Dedifferentiated amniotic fluid mesenchymal stem cell (primary cell): ENCODE measurements at regions not wholly inside any gene's neighbourhood (a gene's known extent, or its start where the extent isn't known, plus 50 kb on each side); places are given as distances from the start of the nearest gene placed in this dataset.
A peak's percentile ranks its signal among the peaks of the same experiment; 100 is the strongest.
"Not testable (repeated sequence)": the region's sequence is repeated elsewhere in the genome, so short reads cannot be mapped to it uniquely, and the experiment has no call there.

Source experiments
- DNase-seq: peaks from one replicate; pipeline ENCODE4 v3.0.0-alpha.2; 2016; ENCODE audit errors: extremely low spot score

- not testable (repeated sequence) for DNase-seq
These were observed 129.5 kb upstream of the PRKX start for GRCh38 chrX:3842822-3843521.

DNA sequence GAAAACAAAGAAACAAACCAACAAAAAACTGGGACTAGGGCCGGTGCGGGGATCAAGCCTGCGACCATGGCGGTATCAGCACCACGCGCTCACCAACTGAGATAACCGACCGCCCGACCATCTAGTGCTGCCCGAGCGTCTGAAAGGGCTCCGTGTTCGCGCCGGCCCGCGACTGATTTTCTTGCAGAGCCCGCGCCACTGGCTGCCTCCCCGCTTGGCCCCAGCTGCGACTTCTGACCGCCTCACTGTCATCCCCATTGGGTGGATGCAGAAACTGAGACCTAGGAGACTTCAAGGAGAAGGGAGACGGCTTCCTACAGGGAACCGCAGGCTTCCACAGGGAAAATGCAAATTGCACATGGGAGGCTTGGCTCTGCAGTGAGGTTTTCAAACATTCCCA, 125.3 kb upstream of the PRKX start:
- not testable (repeated sequence) for DNase-seq

DNA sequence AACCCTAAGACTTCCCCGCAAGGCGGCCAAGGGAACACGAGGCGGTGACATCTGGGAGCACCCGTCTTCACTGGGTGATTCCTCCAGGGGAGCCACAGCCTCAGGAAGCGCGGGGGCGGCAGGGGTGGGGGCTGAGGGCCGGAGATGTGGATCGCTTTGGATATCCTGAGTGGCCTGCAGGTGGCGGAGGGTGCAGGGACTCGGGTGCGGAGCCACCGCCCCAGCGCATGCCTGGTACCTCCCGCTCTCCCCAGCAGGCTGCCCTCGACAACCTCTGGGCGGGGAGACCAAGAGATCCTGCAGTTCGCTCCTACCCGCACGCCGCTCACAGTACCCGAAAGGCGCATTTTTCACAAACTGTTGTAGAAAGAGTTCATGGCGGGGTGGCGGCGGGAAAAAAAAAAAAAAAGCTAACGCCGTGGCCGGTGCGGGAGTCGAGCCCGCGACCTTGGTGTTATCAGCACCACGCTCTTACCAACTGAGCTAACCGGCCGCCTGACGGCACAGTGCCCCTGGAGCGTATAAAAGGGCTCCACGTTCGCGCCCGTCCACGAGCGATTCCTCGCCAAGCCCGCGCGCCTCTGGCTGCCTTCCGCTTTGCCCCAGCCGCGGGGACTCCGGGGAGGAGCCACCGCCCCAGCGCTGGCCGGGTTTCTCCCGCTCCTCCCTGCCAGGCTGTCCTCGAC, 124.7 kb upstream of the PRKX start:
- DNase-seq = not testable (repeated sequence)

- not testable (repeated sequence) for DNase-seq
These were observed 123.8 kb upstream of the PRKX start for GRCh38 chrX:3837211-3837610.

DNA sequence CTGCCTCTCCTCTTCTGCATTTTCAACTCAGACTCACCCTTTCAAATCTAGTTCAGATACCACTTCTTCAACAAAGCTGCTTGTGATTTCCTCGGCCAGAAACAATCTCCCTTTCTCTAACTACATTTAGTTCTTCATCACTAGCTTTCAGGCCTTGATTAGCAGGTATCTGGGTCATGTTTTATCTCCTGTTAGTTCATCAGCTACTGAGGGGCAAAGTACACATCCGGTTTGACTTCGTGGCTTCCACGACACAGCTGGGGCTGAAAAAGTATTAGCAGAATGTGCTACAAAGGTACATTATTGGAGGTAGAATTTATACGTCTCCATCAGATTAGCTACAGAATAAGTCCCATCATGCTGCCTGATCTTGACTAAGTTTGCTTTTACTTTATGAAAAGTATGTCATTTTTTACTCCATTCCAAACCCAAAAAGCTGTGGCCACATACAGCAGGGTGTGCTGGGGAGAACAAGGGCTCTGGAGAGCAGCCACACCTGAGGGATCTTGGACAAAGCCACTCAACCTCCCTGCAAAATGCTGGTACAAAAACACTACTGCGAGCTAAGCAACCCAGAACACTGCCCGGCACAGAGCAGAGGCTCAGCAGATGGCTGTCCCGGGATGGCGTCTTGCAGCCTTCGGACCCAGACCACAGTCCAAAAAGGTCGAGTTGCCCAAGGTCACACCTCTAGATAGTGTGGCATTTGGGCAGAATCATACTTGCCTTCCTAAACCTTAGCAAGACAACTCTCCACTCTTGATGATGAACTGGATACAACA, 120.5 kb upstream of the PRKX start:
- not testable (repeated sequence) for DNase-seq

GRCh38 chrX:3830020-3830419, 116.6 kb upstream of the PRKX start:
- not testable (repeated sequence) for DNase-seq

GRCh38 chrX:3829041-3829531, 115.6 kb upstream of the PRKX start:
- DNase-seq = not testable (repeated sequence)

GRCh38 chrX:3828378-3829040, 115.1 kb upstream of the PRKX start:
- DNase-seq = not testable (repeated sequence)

- DNase-seq = not testable (repeated sequence)
These were observed 110.6 kb upstream of the PRKX start for GRCh38 chrX:3824008-3824407.

GRCh38 chrX:3820167-3820566, 106.7 kb upstream of the PRKX start:
- peak; percentile 68 for DNase-seq

- DNase-seq = not testable (repeated sequence)
These were observed 104.0 kb upstream of the PRKX start for GRCh38 chrX:3817480-3817879.

- DNase-seq = no peak
These were observed 102.6 kb upstream of the PRKX start for GRCh38 chrX:3815896-3816664.

DNA sequence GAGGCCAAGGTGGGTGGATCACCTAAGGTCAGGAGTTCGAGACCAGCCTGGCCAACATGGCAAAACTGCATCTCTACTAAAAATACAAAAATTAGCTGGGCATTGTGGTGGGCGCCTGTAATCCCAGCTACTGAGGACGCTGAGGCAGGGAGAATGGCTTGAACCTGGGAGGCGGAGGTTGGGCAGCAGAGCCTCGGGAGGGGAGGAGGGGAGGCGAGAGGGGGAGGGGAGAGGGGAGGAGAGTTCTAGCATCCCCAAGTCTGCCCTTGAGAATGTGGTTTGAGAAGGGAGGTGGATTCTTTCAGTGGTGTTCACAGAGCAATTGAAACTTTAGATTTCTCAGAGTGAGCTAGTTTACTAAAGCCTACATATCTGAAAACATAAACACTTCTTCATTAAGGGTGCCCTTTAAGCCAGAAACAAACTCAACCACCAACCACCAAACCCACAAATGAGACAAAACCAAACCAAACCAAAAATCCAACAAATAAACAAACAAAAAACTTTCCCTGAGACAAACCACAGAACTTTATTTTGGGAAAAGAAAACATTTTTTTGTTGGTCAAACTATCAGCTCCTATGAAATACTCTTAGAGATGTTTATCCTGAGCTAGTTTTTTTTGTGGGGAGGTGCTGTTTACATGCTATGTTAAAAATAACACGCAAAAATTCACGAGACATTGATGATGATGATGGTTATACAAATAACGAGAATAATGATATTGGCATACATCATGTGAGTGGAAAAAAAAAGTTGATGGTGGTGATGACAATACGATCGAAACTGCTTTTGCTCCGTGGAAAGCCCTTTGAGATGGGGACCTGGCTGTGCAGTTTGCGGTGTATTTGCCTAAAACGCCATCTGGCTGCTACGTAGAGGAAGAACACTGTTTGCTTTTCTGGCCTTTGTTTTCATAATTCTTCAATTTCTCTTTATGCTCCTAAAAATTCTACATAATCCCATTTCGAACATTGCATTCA, 98.2 kb upstream of the PRKX start:
- DNase-seq = peak; percentile 74

DNA sequence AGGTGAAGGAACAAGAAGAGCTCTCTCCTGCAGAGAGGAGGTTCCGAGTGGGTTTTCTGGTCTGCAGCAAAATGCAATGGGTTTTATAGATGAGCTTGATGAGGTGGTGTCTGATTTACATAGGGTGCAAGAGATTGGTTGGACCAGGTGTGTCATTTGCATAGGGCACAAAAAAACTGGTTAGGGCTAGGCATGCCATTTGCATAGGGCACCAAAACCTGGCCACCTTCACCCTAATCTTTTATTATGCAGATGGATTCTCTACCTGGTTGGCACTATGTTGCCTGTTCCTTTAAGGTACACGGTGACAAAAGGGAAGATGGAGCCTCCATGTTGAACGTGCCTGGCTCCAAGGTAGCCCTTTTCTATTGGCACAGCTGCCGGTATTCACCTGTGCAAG, 94.5 kb upstream of the PRKX start:
- no peak for DNase-seq

- DNase-seq = no peak
These were observed 93.2 kb upstream of the PRKX start for GRCh38 chrX:3806630-3807029.

GRCh38 chrX:3803713-3804112, 90.3 kb upstream of the PRKX start:
- no peak for DNase-seq

- DNase-seq = no peak
These were observed 89.9 kb upstream of the PRKX start for GRCh38 chrX:3803305-3803704.

- DNase-seq = not testable (repeated sequence)
These were observed 82.0 kb upstream of the PRKX start for GRCh38 chrX:3795411-3795810.

DNA sequence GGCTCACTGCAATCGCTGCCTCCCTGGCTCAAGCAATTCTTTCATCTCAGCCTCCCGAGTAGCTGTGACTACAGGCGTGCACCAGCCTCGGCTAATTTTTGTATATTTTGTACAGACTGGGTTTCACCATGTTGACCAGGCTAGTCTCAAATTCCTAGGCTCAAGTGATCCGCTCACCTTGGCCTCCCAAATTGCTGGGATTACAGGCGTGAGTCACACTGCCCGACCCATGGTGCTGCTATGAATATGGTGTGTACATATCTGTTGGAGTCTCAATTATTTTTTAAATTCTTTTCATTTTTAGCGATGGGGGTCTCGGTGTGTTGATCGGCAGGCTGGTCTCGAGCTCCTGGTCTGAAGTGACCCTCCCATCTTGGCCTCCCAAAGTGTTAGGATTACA, 78.0 kb upstream of the PRKX start:
- DNase-seq = no peak
